ENCODE measurements at regions not wholly inside any gene's neighbourhood (a gene's known extent, or its start where the extent isn't known, plus 50 kb on each side); places are given as distances from the start of the nearest gene placed in this dataset.
A peak's percentile ranks its signal among the peaks of the same experiment; 100 is the strongest.
"Not testable (repeated sequence)": the region's sequence is repeated elsewhere in the genome, so short reads cannot be mapped to it uniquely, and the experiment has no call there.

GRCh38 chr5:103741984-103742383 lies 179.4 kb upstream of the NUDT12 start:
- Histone ChIP-seq H3K4me3 (ENCODE audit: low read depth, low read length) (no peak overlapping the region), H3K79me2 (ENCODE audit: control insufficient read depth, insufficient read depth, low read length, unreplicated experiment) (no peaks in the 10 kb centered on the region), H2AFZ (ENCODE audit: low read length, unreplicated experiment) (no peak overlapping the region), H3K27ac (ENCODE audit: low read depth, low read length) (no peak overlapping the region), H3K36me3 (ENCODE audit: insufficient read depth, low read length) (no peaks in the 10 kb centered on the region), H3K27me3 (ENCODE audit: insufficient read depth, low read length) (peaks cover 50% of the 10 kb centered on the region), H3K4me1 (ENCODE audit: control insufficient read depth, insufficient read depth, low read length, unreplicated experiment) (peaks cover 12% of the 10 kb centered on the region)

DNA sequence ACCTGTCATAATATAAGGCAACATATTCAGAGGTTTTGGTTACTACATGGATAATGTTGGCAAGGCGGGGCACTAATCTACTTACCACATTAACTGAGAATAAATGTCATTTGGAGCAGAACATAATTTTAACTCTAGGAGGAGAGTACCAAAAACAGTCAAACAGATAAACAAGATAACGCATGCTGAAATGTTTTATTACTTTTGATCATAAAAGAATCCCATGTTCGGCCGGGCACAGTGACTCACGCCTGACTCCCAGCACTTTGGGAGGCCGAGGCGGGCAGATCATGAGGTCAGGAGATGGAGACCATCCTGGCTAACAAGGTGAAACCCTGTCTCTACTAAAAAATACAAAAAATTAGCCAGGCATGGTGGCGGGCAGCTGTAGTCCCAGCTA lies 173.8 kb upstream of the NUDT12 start:
- H2AFZ ChIP-seq (ENCODE audit: low read length, unreplicated experiment); H3K4me1 ChIP-seq (ENCODE audit: control insufficient read depth, insufficient read depth, low read length, unreplicated experiment): not testable (repeated sequence)

GRCh38 chr5:103724271-103724670 lies 161.7 kb upstream of the NUDT12 start:
- Histone ChIP-seq H3K79me2 (ENCODE audit: control insufficient read depth, insufficient read depth, low read length, unreplicated experiment) (no peaks in the 10 kb centered on the region), H3K4me1 (ENCODE audit: control insufficient read depth, insufficient read depth, low read length, unreplicated experiment) (no peaks in the 10 kb centered on the region), H3K27me3 (ENCODE audit: insufficient read depth, low read length) (no peaks in the 10 kb centered on the region), H3K4me3 (ENCODE audit: low read depth, low read length) (no peak overlapping the region), H3K36me3 (ENCODE audit: insufficient read depth, low read length) (no peaks in the 10 kb centered on the region), H2AFZ (ENCODE audit: low read length, unreplicated experiment) (no peak overlapping the region), H3K27ac (ENCODE audit: low read depth, low read length) (no peak overlapping the region)

More for the DNA sequence above, 173.8 kb upstream of the NUDT12 start:
- H3K27ac ChIP-seq (ENCODE audit: low read depth, low read length); H3K79me2 ChIP-seq (ENCODE audit: control insufficient read depth, insufficient read depth, low read length, unreplicated experiment); H3K36me3 ChIP-seq (ENCODE audit: insufficient read depth, low read length); H3K4me3 ChIP-seq (ENCODE audit: low read depth, low read length): not testable (repeated sequence)
- peaks cover 24% of the 10 kb centered on the region for H3K27me3 ChIP-seq (ENCODE audit: insufficient read depth, low read length)

- H3K27ac ChIP-seq (ENCODE audit: low read depth, low read length), result no peak overlapping the region
- no peaks in the 10 kb centered on the region for H3K4me1 ChIP-seq (ENCODE audit: control insufficient read depth, insufficient read depth, low read length, unreplicated experiment)
- no peak overlapping the region for H2AFZ ChIP-seq (ENCODE audit: low read length, unreplicated experiment)
- H3K27me3 ChIP-seq (ENCODE audit: insufficient read depth, low read length), result no peaks in the 10 kb centered on the region
- H3K4me3 ChIP-seq (ENCODE audit: low read depth, low read length), result no peak overlapping the region
- H3K36me3 ChIP-seq (ENCODE audit: insufficient read depth, low read length), result no peaks in the 10 kb centered on the region
- no peaks in the 10 kb centered on the region for H3K79me2 ChIP-seq (ENCODE audit: control insufficient read depth, insufficient read depth, low read length, unreplicated experiment)
Observed at GRCh38 chr5:103721183-103721582, 158.6 kb upstream of the NUDT12 start.

DNA sequence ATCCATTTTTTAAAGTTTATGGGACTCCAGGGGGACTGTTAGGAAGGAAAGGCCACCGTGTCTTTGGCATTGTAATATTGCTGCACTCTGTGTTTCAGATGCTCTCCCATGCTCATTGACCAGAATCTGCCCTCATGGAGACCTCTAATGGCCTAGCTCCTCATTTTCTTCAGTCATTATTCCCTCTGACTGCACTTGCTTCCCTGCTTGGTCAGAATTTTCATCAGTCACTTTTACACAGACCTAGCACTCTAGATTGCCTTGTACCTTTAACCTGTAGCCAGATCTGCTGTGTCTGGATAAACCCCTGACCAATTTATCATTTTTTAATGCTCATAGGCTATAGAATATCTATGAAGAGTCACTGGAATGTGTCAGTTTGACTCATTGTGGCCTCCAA lies 155.5 kb upstream of the NUDT12 start:
- Histone ChIP-seq H3K79me2 (ENCODE audit: control insufficient read depth, insufficient read depth, low read length, unreplicated experiment) (no peaks in the 10 kb centered on the region), H3K4me3 (ENCODE audit: low read depth, low read length) (no peak overlapping the region), H3K4me1 (ENCODE audit: control insufficient read depth, insufficient read depth, low read length, unreplicated experiment) (no peaks in the 10 kb centered on the region), H3K27ac (ENCODE audit: low read depth, low read length) (no peak overlapping the region), H3K27me3 (ENCODE audit: insufficient read depth, low read length) (no peaks in the 10 kb centered on the region), H2AFZ (ENCODE audit: low read length, unreplicated experiment) (no peak overlapping the region), H3K36me3 (ENCODE audit: insufficient read depth, low read length) (no peaks in the 10 kb centered on the region)

DNA sequence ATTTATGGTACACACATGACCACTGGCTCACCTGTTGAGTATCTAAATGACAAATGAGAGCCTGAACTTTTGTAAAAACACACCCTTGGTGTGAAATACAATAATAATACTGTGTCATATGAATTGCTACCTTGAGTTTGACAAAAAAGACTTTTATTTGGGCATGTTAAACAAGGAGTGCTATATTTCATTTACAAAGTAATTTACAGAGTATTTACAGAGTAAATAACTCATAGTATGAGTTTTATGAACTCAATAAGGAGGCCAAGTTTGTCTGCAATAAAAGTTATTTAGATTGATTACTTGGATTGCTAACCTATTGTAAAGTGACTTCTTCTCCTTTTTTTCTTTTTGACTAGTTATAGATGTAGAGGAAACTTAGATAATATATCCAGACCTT lies 146.0 kb upstream of the NUDT12 start:
- H3K36me3 ChIP-seq (ENCODE audit: insufficient read depth, low read length), result no peaks in the 10 kb centered on the region
- H3K27ac ChIP-seq (ENCODE audit: low read depth, low read length), result no peak overlapping the region
- H3K27me3 ChIP-seq (ENCODE audit: insufficient read depth, low read length), result no peaks in the 10 kb centered on the region
- H3K79me2 ChIP-seq (ENCODE audit: control insufficient read depth, insufficient read depth, low read length, unreplicated experiment), result no peaks in the 10 kb centered on the region
- no peak overlapping the region for H3K4me3 ChIP-seq (ENCODE audit: low read depth, low read length)
- no peaks in the 10 kb centered on the region for H3K4me1 ChIP-seq (ENCODE audit: control insufficient read depth, insufficient read depth, low read length, unreplicated experiment)
- H2AFZ ChIP-seq (ENCODE audit: low read length, unreplicated experiment), result no peak overlapping the region

DNA sequence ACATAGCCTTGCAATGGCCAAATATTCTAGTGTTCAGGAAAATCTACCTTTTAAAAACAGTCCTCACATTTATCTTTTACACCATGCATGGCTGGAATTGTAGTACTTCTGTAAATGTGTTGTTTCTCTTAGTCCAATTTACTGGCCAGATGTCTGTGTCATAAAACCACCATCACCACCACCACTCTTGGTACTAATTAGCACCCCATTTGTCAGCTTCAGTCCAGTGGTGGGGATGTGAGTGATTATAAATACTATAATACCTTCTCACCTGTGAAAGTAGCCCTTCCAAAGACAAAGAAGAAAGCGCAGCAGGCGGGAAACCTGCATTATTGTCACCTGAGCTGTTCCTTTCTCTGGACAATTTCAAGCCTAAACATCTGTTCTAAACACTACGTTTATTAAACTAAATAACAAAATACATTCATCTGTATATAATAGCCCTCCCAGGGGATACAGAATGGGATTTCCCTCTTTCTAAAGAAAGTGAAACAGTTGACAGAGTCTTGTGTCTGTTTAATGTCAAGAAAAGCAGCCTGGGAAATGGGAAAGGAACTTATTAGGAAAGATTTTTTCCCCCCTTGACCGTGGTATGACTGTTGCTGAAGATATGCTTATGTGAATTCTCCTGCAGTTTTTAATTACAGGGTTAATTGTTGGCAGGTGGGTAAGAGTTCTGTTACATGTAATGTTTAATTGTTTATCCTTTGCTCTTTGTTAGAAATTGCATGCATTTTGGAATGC lies 144.5 kb upstream of the NUDT12 start:
- H3K79me2 ChIP-seq (ENCODE audit: control insufficient read depth, insufficient read depth, low read length, unreplicated experiment), result no peaks in the 10 kb centered on the region
- no peaks in the 10 kb centered on the region for H3K4me1 ChIP-seq (ENCODE audit: control insufficient read depth, insufficient read depth, low read length, unreplicated experiment)
- H2AFZ ChIP-seq (ENCODE audit: low read length, unreplicated experiment), result peak overlapping the region; percentile 63
- H3K27me3 ChIP-seq (ENCODE audit: insufficient read depth, low read length), result no peaks in the 10 kb centered on the region
- peak overlapping the region; percentile 2; the same call in 1 of the 2 replicates for H3K4me3 ChIP-seq (ENCODE audit: low read depth, low read length)
- no peak overlapping the region for H3K27ac ChIP-seq (ENCODE audit: low read depth, low read length)
- H3K36me3 ChIP-seq (ENCODE audit: insufficient read depth, low read length), result no peaks in the 10 kb centered on the region

- no peak overlapping the region for H3K27ac ChIP-seq (ENCODE audit: low read depth, low read length)
- H3K4me1 ChIP-seq (ENCODE audit: control insufficient read depth, insufficient read depth, low read length, unreplicated experiment), result no peaks in the 10 kb centered on the region
- no peak overlapping the region for H3K4me3 ChIP-seq (ENCODE audit: low read depth, low read length)
- no peaks in the 10 kb centered on the region for H3K27me3 ChIP-seq (ENCODE audit: insufficient read depth, low read length)
- no peaks in the 10 kb centered on the region for H3K36me3 ChIP-seq (ENCODE audit: insufficient read depth, low read length)
- no peaks in the 10 kb centered on the region for H3K79me2 ChIP-seq (ENCODE audit: control insufficient read depth, insufficient read depth, low read length, unreplicated experiment)
- no peak overlapping the region for H2AFZ ChIP-seq (ENCODE audit: low read length, unreplicated experiment)
Observed at GRCh38 chr5:103703617-103704016, 141.0 kb upstream of the NUDT12 start.

- Histone ChIP-seq H3K79me2 (ENCODE audit: control insufficient read depth, insufficient read depth, low read length, unreplicated experiment) (no peaks in the 10 kb centered on the region), H2AFZ (ENCODE audit: low read length, unreplicated experiment) (no peak overlapping the region), H3K4me3 (ENCODE audit: low read depth, low read length) (no peak overlapping the region), H3K27ac (ENCODE audit: low read depth, low read length) (no peak overlapping the region), H3K36me3 (ENCODE audit: insufficient read depth, low read length) (no peaks in the 10 kb centered on the region), H3K27me3 (ENCODE audit: insufficient read depth, low read length) (peaks cover 7% of the 10 kb centered on the region; the same call in 1 of the 2 replicates), H3K4me1 (ENCODE audit: control insufficient read depth, insufficient read depth, low read length, unreplicated experiment) (no peaks in the 10 kb centered on the region)
Observed at GRCh38 chr5:103693517-103693916, 130.9 kb upstream of the NUDT12 start.

- H3K4me1 ChIP-seq (ENCODE audit: control insufficient read depth, insufficient read depth, low read length, unreplicated experiment), result no peaks in the 10 kb centered on the region
- H3K27me3 ChIP-seq (ENCODE audit: insufficient read depth, low read length), result no peaks in the 10 kb centered on the region
- no peaks in the 10 kb centered on the region for H3K79me2 ChIP-seq (ENCODE audit: control insufficient read depth, insufficient read depth, low read length, unreplicated experiment)
- no peaks in the 10 kb centered on the region for H3K36me3 ChIP-seq (ENCODE audit: insufficient read depth, low read length)
- no peak overlapping the region for H3K27ac ChIP-seq (ENCODE audit: low read depth, low read length)
- no peak overlapping the region for H3K4me3 ChIP-seq (ENCODE audit: low read depth, low read length)
- H2AFZ ChIP-seq (ENCODE audit: low read length, unreplicated experiment), result no peak overlapping the region
Observed at GRCh38 chr5:103690676-103691075, 128.1 kb upstream of the NUDT12 start.

DNA sequence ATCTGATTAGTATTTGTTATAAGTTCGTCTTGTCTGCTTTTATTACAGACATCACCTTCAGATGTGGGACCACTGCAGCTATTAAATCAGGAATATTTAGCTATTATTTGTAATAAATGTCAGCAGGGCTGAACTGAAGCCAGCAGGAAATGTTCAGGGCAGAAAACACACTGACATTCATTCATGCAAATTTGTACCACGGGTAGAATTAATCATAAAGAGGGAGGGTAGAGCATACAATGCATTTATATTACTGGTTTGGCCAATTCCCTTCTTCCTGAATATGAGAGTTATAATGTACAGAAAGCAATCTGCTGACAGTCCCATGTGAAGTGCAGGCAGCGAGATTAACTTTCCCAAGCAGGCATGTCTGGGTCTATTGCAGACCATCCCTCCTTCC lies 117.3 kb upstream of the NUDT12 start:
- Histone ChIP-seq H3K79me2 (ENCODE audit: control insufficient read depth, insufficient read depth, low read length, unreplicated experiment) (no peaks in the 10 kb centered on the region), H3K27ac (ENCODE audit: low read depth, low read length) (no peak overlapping the region), H3K27me3 (ENCODE audit: insufficient read depth, low read length) (no peaks in the 10 kb centered on the region), H2AFZ (ENCODE audit: low read length, unreplicated experiment) (no peak overlapping the region), H3K4me1 (ENCODE audit: control insufficient read depth, insufficient read depth, low read length, unreplicated experiment) (peaks cover 21% of the 10 kb centered on the region), H3K4me3 (ENCODE audit: low read depth, low read length) (no peak overlapping the region), H3K36me3 (ENCODE audit: insufficient read depth, low read length) (no peaks in the 10 kb centered on the region)

Measured in ACC112 (cell line).